Neuron (in vitro differentiated cells): ENCODE measurements at regions not wholly inside any gene's neighbourhood (a gene's known extent, or its start where the extent isn't known, plus 50 kb on each side); places are given as distances from the start of the nearest gene placed in this dataset.

Experiments used
- H2AFZ ChIP-seq: one replicate; pipeline ENCODE4 v1.6.1; 2013; ENCODE audit warnings: low read depth, mild to moderate bottlenecking, inconsistent platforms, low read length, moderate library complexity
- H3K27me3 ChIP-seq: one replicate; pipeline ENCODE4 v1.6.1; 2013; ENCODE audit warnings: low read length; ENCODE audit not compliant: insufficient read depth
- H3K36me3 ChIP-seq: one replicate; pipeline ENCODE4 v1.6.1; 2013; ENCODE audit warnings: low read length; ENCODE audit not compliant: insufficient read depth
- H3K4me1 ChIP-seq: one replicate; pipeline ENCODE4 v1.6.1; 2013; ENCODE audit warnings: low read length; ENCODE audit not compliant: insufficient read depth
- H3K4me3 ChIP-seq: 2 replicates; pipeline ENCODE4 v1.5.1; 2013; ENCODE audit warnings: mild to moderate bottlenecking, low read length, moderate library complexity
- H3K9me3 ChIP-seq: one replicate; pipeline ENCODE4 v1.6.1; 2013; ENCODE audit warnings: low read length

DNA sequence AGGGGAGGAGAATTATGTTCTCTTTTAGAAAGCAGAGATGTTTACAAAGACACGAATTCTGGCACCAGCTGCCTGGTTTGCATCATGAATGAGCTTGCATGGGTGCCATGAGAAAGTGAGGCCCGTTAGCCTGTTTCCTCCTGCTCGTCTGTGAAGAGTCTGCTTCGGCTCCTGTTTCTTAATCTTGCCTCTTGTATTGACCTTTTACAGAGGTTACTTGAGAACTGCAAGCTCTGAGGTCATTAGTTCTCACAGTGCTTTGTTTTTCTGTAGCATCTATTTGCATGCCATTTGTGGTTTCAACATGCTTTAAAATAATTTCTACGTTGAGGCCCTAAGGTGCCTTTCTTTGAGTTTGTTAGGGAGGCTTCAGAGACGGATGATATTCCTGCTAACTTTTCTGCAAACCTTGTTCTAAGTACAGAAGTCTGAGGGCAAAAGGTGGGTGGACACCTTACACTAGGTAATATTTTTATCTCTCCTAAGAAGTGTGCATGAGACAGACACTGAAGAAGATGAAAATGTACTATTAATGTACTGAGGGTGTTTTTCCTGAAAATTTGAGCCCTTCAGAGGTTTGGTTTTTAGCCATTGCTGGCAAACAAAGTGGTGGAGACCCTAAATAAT, 53.4 kb upstream of the LINC00305 start:
- peaks cover 7% of the 10 kb centered on the region for H3K4me1 ChIP-seq
- peak overlapping the region; percentile 43 for H2AFZ ChIP-seq
- no peak overlapping the region for H3K4me3 ChIP-seq
- no peaks in the 10 kb centered on the region for H3K9me3 ChIP-seq
- no peaks in the 10 kb centered on the region for H3K36me3 ChIP-seq
- no peaks in the 10 kb centered on the region for H3K27me3 ChIP-seq

DNA sequence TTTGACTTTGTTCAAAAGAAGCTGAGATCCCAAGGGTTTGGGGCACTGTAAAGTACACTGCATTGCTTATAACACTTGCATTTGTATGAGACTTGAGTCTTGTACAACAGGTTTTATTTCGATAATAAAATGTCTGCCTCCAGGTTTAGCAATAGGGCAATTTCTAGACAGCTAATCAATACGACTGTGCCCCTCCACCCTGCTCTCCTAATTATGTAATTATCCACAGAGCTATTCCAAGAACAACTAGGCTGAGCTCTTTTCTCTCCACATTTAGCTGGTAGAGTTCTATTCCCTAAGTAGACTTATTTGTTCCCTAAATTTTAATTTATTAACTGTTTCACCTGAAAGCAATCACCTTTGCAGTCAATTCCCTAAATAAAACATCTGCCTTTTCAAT, 52.9 kb upstream of the LINC00305 start:
- Histone ChIP-seq H3K9me3 (no peaks in the 10 kb centered on the region), H2AFZ (no peak overlapping the region), H3K4me3 (no peak overlapping the region), H3K4me1 (peaks cover 7% of the 10 kb centered on the region), H3K27me3 (no peaks in the 10 kb centered on the region), H3K36me3 (no peaks in the 10 kb centered on the region)

DNA sequence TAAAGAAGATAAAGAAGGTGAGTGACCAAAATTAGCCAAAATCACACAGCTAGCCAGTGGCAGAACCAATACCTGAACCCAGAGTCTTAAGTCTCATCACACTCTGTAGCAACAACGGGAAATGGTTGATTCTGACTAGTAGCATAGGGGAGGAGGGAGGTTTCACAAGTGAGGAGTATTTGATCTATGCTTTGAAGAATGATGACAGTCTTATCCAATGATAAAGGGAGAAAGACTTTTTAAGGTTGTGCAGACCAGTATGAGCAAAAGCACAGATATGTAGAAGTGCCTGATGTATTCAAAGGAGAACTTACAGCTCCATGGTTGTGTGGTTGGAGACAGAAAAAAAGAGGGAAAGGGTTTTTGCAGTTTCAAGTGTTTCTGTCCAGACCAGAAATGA, 50.7 kb upstream of the LINC00305 start:
- H3K4me1 ChIP-seq, result peaks cover 7% of the 10 kb centered on the region
- no peak overlapping the region for H3K4me3 ChIP-seq
- H3K36me3 ChIP-seq, result no peaks in the 10 kb centered on the region
- no peak overlapping the region for H2AFZ ChIP-seq
- no peaks in the 10 kb centered on the region for H3K27me3 ChIP-seq
- no peaks in the 10 kb centered on the region for H3K9me3 ChIP-seq
